ENCODE measurements at regions not wholly inside any gene's neighbourhood (a gene's known extent, or its start where the extent isn't known, plus 50 kb on each side); places are given as distances from the start of the nearest gene placed in this dataset.
A peak's percentile ranks its signal among the peaks of the same experiment; 100 is the strongest.

GRCh38 chr6:137271245-137272183, 52.3 kb upstream of the IFNGR1 start:
- TF ChIP-seq CTCF (IDR thresholded peaks at IDR 0.05) (peak; percentile 74), POLR2A (IDR thresholded peaks at IDR 0.05; ENCODE audit: low read length) (no peak), SMC3 (IDR thresholded peaks at IDR 0.05) (peak; percentile 77), MYC (IDR thresholded peaks at IDR 0.05; ENCODE audit: borderline replicate concordance, low read length) (no peak)
